Activated B cell treated with CpG ODN at 0.5 μM for 24 hours (primary cell): ENCODE measurements at regions not wholly inside any gene's neighbourhood (a gene's known extent, or its start where the extent isn't known, plus 50 kb on each side); places are given as distances from the start of the nearest gene placed in this dataset.

Source experiments
- ATAC-seq: fragments of 200-7000 bp; cut with Tn5 transposase; one replicate; pipeline ENCODE4 v1.10.0; 2021; ENCODE audit warnings: low read depth, mild to moderate bottlenecking, moderate library complexity
- CTCF ChIA-PET: fragments of 350-600 bp; sonication (Branson Sonifier 250); formaldehyde crosslinking; loops from one replicate; lab custom pipeline; 2021; ENCODE audit warnings: antibody characterized with exemption; lab: Charles Lee
- POLR2A ChIA-PET: fragments of 350-600 bp; sonication (Branson Sonifier 250); formaldehyde crosslinking; loops from one replicate; lab custom pipeline; 2021; ENCODE audit warnings: antibody characterized with exemption; lab: Charles Lee
- DNase-seq: peaks from one replicate; pipeline ENCODE4 v3.0.0; 2022
- H3K27ac Mint-ChIP-seq: one replicate; pipeline ENCODE4 v1.8.0; 2020; ENCODE audit warnings: mixed read lengths
- H3K27me3 Mint-ChIP-seq: one replicate; pipeline ENCODE4 v1.8.0; 2021; ENCODE audit warnings: mixed read lengths
- H3K36me3 Mint-ChIP-seq: one replicate; pipeline ENCODE4 v1.8.0; 2021; ENCODE audit warnings: low read depth, mixed read lengths
- H3K4me1 Mint-ChIP-seq: one replicate; pipeline ENCODE4 v1.8.0; 2021; ENCODE audit warnings: mixed read lengths
- H3K4me3 Mint-ChIP-seq: one replicate; pipeline ENCODE4 v1.8.0; 2020; ENCODE audit warnings: mild to moderate bottlenecking, mixed read lengths
- H3K9me3 Mint-ChIP-seq: one replicate; pipeline ENCODE4 v1.8.0; 2020; ENCODE audit warnings: mixed read lengths
- intact Hi-C: fragments of 100-400 bp; cut with micrococcal nuclease; formaldehyde crosslinking; loops from one replicate; pipeline ENCODE4 v1.15.1; 2024
- TF ChIP-seq, protein P1 (sequence below): fragments of 200-600 bp; IDR thresholded peaks from one replicate; pipeline ENCODE4 v1.8.0; 2022; ENCODE audit warnings: antibody characterized with exemption, mild to moderate bottlenecking

DNA sequence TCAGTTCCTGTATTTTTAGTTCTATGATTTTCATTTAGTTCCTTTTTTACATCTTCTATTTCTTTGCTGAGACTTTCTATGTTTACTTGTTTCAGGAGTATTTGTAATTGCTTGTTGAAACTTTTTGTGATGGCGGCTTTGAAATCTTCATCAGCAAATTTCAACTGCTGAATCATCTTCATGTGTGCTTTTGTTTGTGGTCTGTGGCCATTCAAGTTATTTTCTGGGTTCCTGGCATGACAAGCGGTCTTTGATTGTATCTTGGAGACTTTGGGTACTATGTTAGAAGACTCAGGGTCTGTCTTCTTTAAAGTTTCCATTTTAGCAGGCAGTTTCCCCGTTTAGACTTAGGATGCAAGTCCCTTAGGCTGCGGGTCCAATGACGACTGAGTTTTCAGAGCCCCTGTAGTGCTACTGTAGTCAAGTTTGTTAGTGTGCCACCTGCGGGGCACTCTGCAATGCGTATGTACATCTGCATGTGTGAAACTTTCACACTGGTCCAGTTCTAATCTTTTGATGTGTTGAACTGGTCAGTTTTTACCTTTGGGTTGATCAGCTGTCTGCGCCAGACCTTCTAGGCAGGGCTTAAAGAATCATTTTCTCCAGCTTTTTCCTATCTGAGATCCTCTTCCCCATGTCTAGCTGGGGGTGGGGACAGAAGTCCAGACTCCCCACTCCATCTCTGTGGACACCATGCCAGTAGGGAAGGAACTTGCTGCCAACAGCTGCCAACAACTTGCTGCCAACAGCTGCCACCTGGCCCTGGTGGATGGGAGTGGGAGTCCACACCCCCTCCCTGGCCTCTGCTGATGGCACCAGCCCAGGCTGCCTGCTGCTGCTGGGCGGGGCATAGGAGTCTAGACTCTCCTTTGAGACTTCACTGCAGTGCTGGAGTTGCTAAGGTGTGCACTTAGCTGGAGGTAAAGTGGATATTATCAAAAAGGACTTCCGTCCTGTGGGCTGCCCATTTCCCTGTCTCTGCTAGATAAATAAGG is 190.9 kb downstream of the TJP1 start:
- H3K4me3 Mint-ChIP-seq, result no peak overlapping the region
- ATAC-seq (no peak), DNase-seq (no peak)
- CTCF ChIA-PET, result no interaction called here
- no peaks in the 10 kb centered on the region for H3K36me3 Mint-ChIP-seq
- peaks cover 2% of the 10 kb centered on the region for H3K27me3 Mint-ChIP-seq
- TF ChIP-seq, protein P1, sequence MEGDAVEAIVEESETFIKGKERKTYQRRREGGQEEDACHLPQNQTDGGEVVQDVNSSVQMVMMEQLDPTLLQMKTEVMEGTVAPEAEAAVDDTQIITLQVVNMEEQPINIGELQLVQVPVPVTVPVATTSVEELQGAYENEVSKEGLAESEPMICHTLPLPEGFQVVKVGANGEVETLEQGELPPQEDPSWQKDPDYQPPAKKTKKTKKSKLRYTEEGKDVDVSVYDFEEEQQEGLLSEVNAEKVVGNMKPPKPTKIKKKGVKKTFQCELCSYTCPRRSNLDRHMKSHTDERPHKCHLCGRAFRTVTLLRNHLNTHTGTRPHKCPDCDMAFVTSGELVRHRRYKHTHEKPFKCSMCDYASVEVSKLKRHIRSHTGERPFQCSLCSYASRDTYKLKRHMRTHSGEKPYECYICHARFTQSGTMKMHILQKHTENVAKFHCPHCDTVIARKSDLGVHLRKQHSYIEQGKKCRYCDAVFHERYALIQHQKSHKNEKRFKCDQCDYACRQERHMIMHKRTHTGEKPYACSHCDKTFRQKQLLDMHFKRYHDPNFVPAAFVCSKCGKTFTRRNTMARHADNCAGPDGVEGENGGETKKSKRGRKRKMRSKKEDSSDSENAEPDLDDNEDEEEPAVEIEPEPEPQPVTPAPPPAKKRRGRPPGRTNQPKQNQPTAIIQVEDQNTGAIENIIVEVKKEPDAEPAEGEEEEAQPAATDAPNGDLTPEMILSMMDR, result no peak
- H3K27ac Mint-ChIP-seq, result no peak overlapping the region
- intact Hi-C loops, result no loop called here
- H3K4me1 Mint-ChIP-seq, result no peaks in the 10 kb centered on the region
- POLR2A ChIA-PET, result no interaction called here
- H3K9me3 Mint-ChIP-seq, result peaks cover 6% of the 10 kb centered on the region

DNA sequence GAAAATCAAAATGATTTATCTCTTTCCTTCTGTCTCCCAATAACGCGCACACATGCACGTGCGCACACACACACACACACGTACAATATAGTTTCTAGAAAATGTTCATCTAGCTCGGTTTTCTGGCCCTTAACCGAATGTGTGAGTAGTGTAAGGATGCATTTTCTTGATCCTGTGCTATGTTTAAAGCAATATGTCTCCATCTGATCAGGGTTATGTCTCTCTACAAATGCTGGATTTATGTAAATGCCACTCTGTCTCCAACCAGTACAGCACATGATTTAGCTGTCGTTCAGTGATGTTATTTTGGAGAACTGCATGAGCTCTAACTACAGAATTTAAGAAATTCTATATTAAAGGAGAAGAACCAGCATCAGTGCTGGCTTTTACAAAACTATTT is 198.0 kb downstream of the TJP1 start:
- no peak for ATAC-seq
- Mint-ChIP-seq H3K27me3 (no peaks in the 10 kb centered on the region), H3K36me3 (no peaks in the 10 kb centered on the region), H3K4me3 (no peak overlapping the region), H3K9me3 (peaks cover 6% of the 10 kb centered on the region), H3K27ac (no peak overlapping the region), H3K4me1 (no peaks in the 10 kb centered on the region)
- no peak for DNase-seq
- CTCF ChIA-PET, result no interaction called here
- TF ChIP-seq, protein P1, result no peak
- POLR2A ChIA-PET, result no interaction called here
- intact Hi-C loops, result no loop called here

GRCh38 chr15:29623116-29623639 is 199.1 kb downstream of the TJP1 start:
- Mint-ChIP-seq H3K4me1 (no peaks in the 10 kb centered on the region), H3K9me3 (peaks cover 3% of the 10 kb centered on the region), H3K36me3 (no peaks in the 10 kb centered on the region), H3K27ac (no peak overlapping the region), H3K27me3 (no peaks in the 10 kb centered on the region), H3K4me3 (no peak overlapping the region)
- ATAC-seq, result no peak
- TF ChIP-seq, protein P1, result no peak
- CTCF ChIA-PET, result no interaction called here
- intact Hi-C loops, result no loop called here
- POLR2A ChIA-PET, result no interaction called here
- no peak for DNase-seq

DNA sequence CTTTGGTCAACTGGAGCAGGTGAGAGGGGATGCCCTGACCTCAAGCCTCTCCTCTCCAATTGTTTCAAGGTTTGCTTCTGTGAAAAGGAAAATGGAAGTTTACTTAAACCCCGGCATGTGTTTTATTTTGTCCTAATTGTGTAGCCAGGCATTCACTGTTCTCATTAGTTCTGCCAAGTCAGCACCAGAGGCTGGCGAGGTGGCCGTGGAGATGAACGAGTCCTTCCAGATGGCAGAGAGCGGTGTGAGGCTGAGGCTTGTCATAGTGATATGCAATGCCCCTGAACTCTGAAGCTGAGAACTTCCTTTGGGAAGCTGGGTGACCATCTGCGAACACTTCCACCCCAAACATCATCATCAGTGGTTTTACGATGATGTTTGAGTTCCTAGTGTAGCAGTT is 199.6 kb downstream of the TJP1 start:
- Mint-ChIP-seq H3K27ac (no peak overlapping the region), H3K4me3 (no peak overlapping the region), H3K36me3 (no peaks in the 10 kb centered on the region), H3K4me1 (no peaks in the 10 kb centered on the region), H3K9me3 (peaks cover 2% of the 10 kb centered on the region), H3K27me3 (no peaks in the 10 kb centered on the region)
- intact Hi-C loops, result no loop called here
- CTCF ChIA-PET, result no interaction called here
- POLR2A ChIA-PET, result no interaction called here
- TF ChIP-seq, protein P1, result no peak
- DNase-seq (no peak), ATAC-seq (no peak)

- no peak overlapping the region for H3K27ac Mint-ChIP-seq
- ChIA-PET POLR2A (no interaction called here), CTCF (no interaction called here)
- no peak for ATAC-seq
- H3K4me1 Mint-ChIP-seq, result no peaks in the 10 kb centered on the region
- H3K36me3 Mint-ChIP-seq, result no peaks in the 10 kb centered on the region
- no peaks in the 10 kb centered on the region for H3K27me3 Mint-ChIP-seq
- no peak overlapping the region for H3K4me3 Mint-ChIP-seq
- H3K9me3 Mint-ChIP-seq, result no peaks in the 10 kb centered on the region
- no peak for DNase-seq
- TF ChIP-seq, protein P1, result no peak
- intact Hi-C loops, result no loop called here
Observed at GRCh38 chr15:29621616-29622015, 200.7 kb downstream of the TJP1 start.
